Astrocyte (in vitro differentiated cells and primary cell): ENCODE measurements at regions not wholly inside any gene's neighbourhood (a gene's known extent, or its start where the extent isn't known, plus 50 kb on each side); places are given as distances from the start of the nearest gene placed in this dataset.

Experiments used
- CTCF ChIP-seq: IDR thresholded peaks from 2 replicates; pipeline ENCODE4 v1.5.1; 2011; ENCODE audit warnings: low read depth, mild to moderate bottlenecking, inconsistent platforms, low read length, moderate library complexity; ENCODE audit not compliant: insufficient read depth
- EZH2 ChIP-seq: IDR thresholded peaks from 2 replicates; pipeline ENCODE4 v1.6.1; 2012; ENCODE audit warnings: mild to moderate bottlenecking, low read length, inconsistent platforms; ENCODE audit not compliant: insufficient read depth

- TF ChIP-seq CTCF (no peak), EZH2 (no peak)
Measured at GRCh38 chr4:81690871-81691270, 219.2 kb upstream of the RASGEF1B start.
